ENCODE measurements at regions not wholly inside any gene's neighbourhood (a gene's known extent, or its start where the extent isn't known, plus 50 kb on each side); places are given as distances from the start of the nearest gene placed in this dataset.

DNA sequence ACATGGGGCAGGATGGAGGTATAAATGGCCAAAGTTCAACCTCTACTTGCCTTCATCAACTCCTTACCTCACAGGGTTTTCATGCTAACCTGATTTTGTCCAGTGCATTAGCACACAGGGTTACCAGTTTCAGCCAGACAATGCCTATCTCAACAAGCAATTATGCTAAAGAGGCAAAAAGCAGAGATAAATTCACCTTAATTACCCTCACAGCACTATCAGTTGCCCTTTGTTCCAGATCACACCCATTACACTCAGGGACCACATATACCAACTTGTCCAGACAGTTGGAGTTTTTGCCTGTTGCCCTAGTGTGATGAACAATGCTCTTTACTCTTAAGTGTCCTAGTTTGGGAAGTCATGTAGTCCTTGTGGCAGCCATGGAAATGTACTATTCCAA lies 174.5 kb upstream of the MOCS1 start:
- Histone ChIP-seq H3K4me1 (no peaks in the 10 kb centered on the region), H3K27me3 (ENCODE audit: insufficient read depth in 3 of 3, low read length in 2 of 3) (peaks cover 0 to 3% (median 2%) of the 10 kb centered on the region in 3 donors), H3K27ac (no peak overlapping the region), H3K36me3 (ENCODE audit: insufficient read depth in 1 of 2, low read depth in 1 of 2) (no peaks in the 10 kb centered on the region), H3K9me3 (peaks cover 9% of the 10 kb centered on the region), H3K4me3 (no peak overlapping the region)
- intact Hi-C loops (cut with DNase I), result no loop called here
- ATAC-seq (no peak), DNase-seq (no peak)
- TF ChIP-seq, protein P1, sequence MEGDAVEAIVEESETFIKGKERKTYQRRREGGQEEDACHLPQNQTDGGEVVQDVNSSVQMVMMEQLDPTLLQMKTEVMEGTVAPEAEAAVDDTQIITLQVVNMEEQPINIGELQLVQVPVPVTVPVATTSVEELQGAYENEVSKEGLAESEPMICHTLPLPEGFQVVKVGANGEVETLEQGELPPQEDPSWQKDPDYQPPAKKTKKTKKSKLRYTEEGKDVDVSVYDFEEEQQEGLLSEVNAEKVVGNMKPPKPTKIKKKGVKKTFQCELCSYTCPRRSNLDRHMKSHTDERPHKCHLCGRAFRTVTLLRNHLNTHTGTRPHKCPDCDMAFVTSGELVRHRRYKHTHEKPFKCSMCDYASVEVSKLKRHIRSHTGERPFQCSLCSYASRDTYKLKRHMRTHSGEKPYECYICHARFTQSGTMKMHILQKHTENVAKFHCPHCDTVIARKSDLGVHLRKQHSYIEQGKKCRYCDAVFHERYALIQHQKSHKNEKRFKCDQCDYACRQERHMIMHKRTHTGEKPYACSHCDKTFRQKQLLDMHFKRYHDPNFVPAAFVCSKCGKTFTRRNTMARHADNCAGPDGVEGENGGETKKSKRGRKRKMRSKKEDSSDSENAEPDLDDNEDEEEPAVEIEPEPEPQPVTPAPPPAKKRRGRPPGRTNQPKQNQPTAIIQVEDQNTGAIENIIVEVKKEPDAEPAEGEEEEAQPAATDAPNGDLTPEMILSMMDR (IDR thresholded peaks at IDR 0.05), result no peak

DNA sequence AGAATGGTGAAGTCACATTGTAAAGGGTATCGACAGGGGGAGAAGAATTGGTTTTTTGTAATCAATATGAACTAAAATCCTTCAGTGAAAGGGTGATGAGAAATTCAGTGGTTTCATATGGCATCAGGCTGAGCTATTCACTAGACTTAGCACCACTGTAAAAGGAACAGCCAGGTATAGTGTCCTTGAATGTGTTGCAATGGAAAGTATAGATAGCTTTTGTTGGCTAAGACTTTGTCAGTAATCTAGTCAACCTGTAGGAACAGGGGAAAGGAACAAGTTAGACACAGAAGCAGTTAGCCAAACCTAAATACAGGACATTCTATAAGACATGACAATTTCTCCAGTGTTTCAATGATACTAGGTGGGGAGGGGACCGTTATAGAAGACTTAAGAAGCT lies 172.6 kb upstream of the MOCS1 start:
- TF ChIP-seq, protein P1 (IDR thresholded peaks at IDR 0.05), result no peak
- Histone ChIP-seq H3K36me3 (ENCODE audit: insufficient read depth in 1 of 2, low read depth in 1 of 2) (no peaks in the 10 kb centered on the region), H3K9me3 (peaks cover 9% of the 10 kb centered on the region), H3K27me3 (ENCODE audit: insufficient read depth in 3 of 3, low read length in 2 of 3) (peaks cover 1 to 4% (median 1%) of the 10 kb centered on the region in 3 donors), H3K4me1 (no peaks in the 10 kb centered on the region), H3K27ac (no peak overlapping the region), H3K4me3 (no peak overlapping the region)
- DNase-seq (no peak), ATAC-seq (no peak)
- 71 to 75% (median 73%) methylated on average over 2 of the region's 2 CpGs for WGBS, 3 donors
- intact Hi-C loops (cut with DNase I), result no loop called here

DNA sequence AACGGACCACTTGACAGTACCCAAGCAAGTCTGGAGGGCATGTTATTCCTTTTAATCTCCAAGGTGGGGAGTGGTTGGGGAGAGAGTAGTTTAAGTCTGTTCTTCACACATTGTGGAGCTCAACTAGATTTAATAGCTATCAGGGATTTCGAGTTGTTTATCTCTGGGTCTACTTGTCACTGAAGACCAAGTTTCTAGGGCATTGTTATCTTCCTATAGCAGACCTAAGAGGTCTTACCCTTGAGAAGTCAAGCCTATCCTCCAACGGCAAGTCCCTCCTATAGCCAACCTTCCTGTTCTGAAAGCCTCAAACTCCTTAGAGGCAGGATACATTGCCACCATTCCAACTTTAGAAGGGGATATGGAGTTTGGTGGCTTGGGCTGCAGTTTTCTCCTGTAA lies 164.5 kb upstream of the MOCS1 start:
- H3K4me1 ChIP-seq, result no peaks in the 10 kb centered on the region
- H3K27me3 ChIP-seq (ENCODE audit: insufficient read depth in 3 of 3, low read length in 2 of 3), result peaks cover 0 to 6% (median 6%) of the 10 kb centered on the region in 3 donors
- no peaks in the 10 kb centered on the region for H3K9me3 ChIP-seq
- intact Hi-C loops (cut with DNase I), result no loop called here
- no peaks in the 10 kb centered on the region for H3K36me3 ChIP-seq (ENCODE audit: insufficient read depth in 1 of 2, low read depth in 1 of 2)
- no peak overlapping the region for H3K4me3 ChIP-seq
- ATAC-seq (no peak), DNase-seq (no peak)
- TF ChIP-seq, protein P1 (IDR thresholded peaks at IDR 0.05), result no peak
- no peak overlapping the region for H3K27ac ChIP-seq
- 67 to 80% (median 76%) methylated on average over 3 of the region's 3 CpGs for WGBS, 3 donors

DNA sequence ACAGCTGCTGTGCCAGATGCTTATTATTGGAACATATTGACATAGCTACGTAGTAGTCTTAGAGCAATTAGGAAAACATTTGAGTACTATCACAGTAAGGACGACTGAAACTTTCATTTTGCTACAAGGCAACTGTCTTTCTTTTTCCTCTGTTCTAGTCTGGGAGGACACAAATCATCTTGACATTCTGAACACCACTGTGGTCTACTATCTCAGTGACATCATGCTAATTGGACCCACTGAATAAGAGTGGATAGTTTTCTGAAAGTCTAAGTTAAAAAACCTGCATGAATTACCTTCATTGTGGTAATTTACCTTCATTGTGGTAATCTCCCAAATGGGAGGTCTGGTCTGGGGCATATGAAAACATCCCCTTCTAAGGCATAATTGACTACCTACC lies 163.3 kb upstream of the MOCS1 start:
- no peak overlapping the region for H3K27ac ChIP-seq
- 34 to 42% (median 37%) methylated on average over 2 of the region's 2 CpGs for WGBS, 3 donors

More for the DNA sequence above, 163.3 kb upstream of the MOCS1 start:
- DNase-seq (no peak), ATAC-seq (no peak)
- intact Hi-C loops (cut with DNase I), result no loop called here
- Histone ChIP-seq H3K4me1 (no peaks in the 10 kb centered on the region), H3K4me3 (no peak overlapping the region), H3K9me3 (no peaks in the 10 kb centered on the region), H3K36me3 (ENCODE audit: insufficient read depth in 1 of 2, low read depth in 1 of 2) (no peaks in the 10 kb centered on the region), H3K27me3 (ENCODE audit: insufficient read depth in 3 of 3, low read length in 2 of 3) (peaks cover 0 to 6% (median 4%) of the 10 kb centered on the region in 3 donors)
- TF ChIP-seq, protein P1 (IDR thresholded peaks at IDR 0.05), result no peak

Data from psoas muscle (tissue), 7 donors.